ENCODE measurements at regions not wholly inside any gene's neighbourhood (a gene's known extent, or its start where the extent isn't known, plus 50 kb on each side); places are given as distances from the start of the nearest gene placed in this dataset.

DNA sequence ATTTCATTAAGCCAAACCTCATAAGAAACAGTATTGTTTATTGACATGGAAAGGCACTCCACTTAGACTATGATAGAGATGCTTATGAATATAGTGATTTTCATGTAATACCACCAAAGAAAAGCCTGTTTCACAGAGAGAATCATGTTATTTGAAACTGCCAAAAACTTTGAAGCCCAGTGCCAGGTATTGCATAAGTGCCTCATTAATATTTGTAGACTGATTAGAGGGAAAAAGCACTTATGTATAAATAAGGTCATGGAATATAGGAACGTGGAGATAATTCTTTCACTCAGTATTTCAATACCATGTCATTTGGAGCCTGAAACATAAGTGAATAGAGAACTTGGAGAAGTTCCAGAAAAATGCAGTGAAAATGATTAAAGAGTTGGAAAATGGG, 162.6 kb upstream of the CRIM1 start:
- BruUV-seq (replicated peaks) = no TSS peak
- TF ChIP-seq, protein P1, sequence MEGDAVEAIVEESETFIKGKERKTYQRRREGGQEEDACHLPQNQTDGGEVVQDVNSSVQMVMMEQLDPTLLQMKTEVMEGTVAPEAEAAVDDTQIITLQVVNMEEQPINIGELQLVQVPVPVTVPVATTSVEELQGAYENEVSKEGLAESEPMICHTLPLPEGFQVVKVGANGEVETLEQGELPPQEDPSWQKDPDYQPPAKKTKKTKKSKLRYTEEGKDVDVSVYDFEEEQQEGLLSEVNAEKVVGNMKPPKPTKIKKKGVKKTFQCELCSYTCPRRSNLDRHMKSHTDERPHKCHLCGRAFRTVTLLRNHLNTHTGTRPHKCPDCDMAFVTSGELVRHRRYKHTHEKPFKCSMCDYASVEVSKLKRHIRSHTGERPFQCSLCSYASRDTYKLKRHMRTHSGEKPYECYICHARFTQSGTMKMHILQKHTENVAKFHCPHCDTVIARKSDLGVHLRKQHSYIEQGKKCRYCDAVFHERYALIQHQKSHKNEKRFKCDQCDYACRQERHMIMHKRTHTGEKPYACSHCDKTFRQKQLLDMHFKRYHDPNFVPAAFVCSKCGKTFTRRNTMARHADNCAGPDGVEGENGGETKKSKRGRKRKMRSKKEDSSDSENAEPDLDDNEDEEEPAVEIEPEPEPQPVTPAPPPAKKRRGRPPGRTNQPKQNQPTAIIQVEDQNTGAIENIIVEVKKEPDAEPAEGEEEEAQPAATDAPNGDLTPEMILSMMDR (conservative IDR thresholded peaks at IDR 0.05; ENCODE audit: low read depth, low read length) = no peak
- TF ChIP-seq EZH2phosphoT487 (IDR thresholded peaks at IDR 0.05; ENCODE audit: borderline replicate concordance, low read length) (no peak), EZH2 (IDR thresholded peaks at IDR 0.05; ENCODE audit: low read length, unreplicated experiment) (no peak)
- Histone ChIP-seq H3K4me3 (ENCODE audit: low read length) (no peak overlapping the region), H3K27me3 (ENCODE audit: low read length) (peaks cover 20% of the 10 kb centered on the region), H4K20me1 (ENCODE audit: low read length) (no peaks in the 10 kb centered on the region), H3K36me3 (ENCODE audit: low read depth, low read length) (no peaks in the 10 kb centered on the region), H3K9me3 (ENCODE audit: low read length) (no peaks in the 10 kb centered on the region), H3K27ac (ENCODE audit: low read length) (no peak overlapping the region), H3K9ac (ENCODE audit: low read length) (no peak overlapping the region), H3K9me2 (replicated peaks; ENCODE audit: low read length) (no peaks in the 10 kb centered on the region), H3K79me2 (ENCODE audit: low read length) (no peaks in the 10 kb centered on the region), H3F3A (ENCODE audit: low read length, unreplicated experiment) (no peaks in the 10 kb centered on the region), H3K4me2 (ENCODE audit: low read length) (no peak overlapping the region), H2AFZ (ENCODE audit: low read length) (no peak overlapping the region), H3K4me1 (ENCODE audit: insufficient read depth, low read length) (no peaks in the 10 kb centered on the region)
- intact Hi-C loops (cut with micrococcal nuclease) = no loop called here
- CTCF ChIA-PET = no interaction called here
- DNase-seq = no peak
- POLR2A ChIA-PET (ENCODE audit: unreplicated experiment) = no interaction called here
- ATAC-seq = no peak

DNA sequence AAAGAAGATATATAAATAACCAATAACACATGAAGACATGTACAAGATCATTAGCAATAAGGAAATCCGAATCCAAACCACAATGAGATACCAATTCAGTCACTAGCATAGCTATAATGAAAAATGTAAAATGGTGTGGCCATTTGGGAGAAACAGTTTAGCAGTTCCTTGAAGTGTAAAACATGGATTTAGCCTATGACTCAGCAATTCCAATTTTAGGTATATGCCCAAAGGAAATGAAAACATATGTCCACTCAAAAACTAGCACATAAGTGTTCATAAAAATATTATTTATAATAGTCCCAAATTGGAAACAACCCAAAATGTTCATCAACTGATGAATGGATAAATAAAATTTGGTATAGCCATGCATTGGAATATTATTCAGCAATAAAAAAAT, 165.5 kb upstream of the CRIM1 start:
- no peak overlapping the region for H3K9ac ChIP-seq (ENCODE audit: low read length)
- H3K9me2 ChIP-seq (replicated peaks; ENCODE audit: low read length) = no peaks in the 10 kb centered on the region
- no peaks in the 10 kb centered on the region for H3K9me3 ChIP-seq (ENCODE audit: low read length)
- no peaks in the 10 kb centered on the region for H3K36me3 ChIP-seq (ENCODE audit: low read depth, low read length)
- H3K79me2 ChIP-seq (ENCODE audit: low read length) = no peaks in the 10 kb centered on the region
- no peaks in the 10 kb centered on the region for H3K4me1 ChIP-seq (ENCODE audit: insufficient read depth, low read length)
- ChIA-PET POLR2A (ENCODE audit: unreplicated experiment) (no interaction called here), CTCF (no interaction called here)
- no peak overlapping the region for H2AFZ ChIP-seq (ENCODE audit: low read length)
- H3F3A ChIP-seq (ENCODE audit: low read length, unreplicated experiment) = no peaks in the 10 kb centered on the region
- H3K27ac ChIP-seq (ENCODE audit: low read length) = no peak overlapping the region
- intact Hi-C loops (cut with micrococcal nuclease) = no loop called here
- no peak overlapping the region for H3K4me3 ChIP-seq (ENCODE audit: low read length)
- TF ChIP-seq, protein P1 (conservative IDR thresholded peaks at IDR 0.05; ENCODE audit: low read depth, low read length) = no peak
- no peak for TF ChIP-seq EZH2 (IDR thresholded peaks at IDR 0.05; ENCODE audit: low read length, unreplicated experiment)
- no peak for TF ChIP-seq EZH2phosphoT487 (IDR thresholded peaks at IDR 0.05; ENCODE audit: borderline replicate concordance, low read length)
- ATAC-seq (no peak), DNase-seq (no peak)
- H4K20me1 ChIP-seq (ENCODE audit: low read length) = no peaks in the 10 kb centered on the region
- H3K4me2 ChIP-seq (ENCODE audit: low read length) = no peak overlapping the region
- peaks cover 5% of the 10 kb centered on the region for H3K27me3 ChIP-seq (ENCODE audit: low read length)
- no TSS peak for BruUV-seq (replicated peaks)

DNA sequence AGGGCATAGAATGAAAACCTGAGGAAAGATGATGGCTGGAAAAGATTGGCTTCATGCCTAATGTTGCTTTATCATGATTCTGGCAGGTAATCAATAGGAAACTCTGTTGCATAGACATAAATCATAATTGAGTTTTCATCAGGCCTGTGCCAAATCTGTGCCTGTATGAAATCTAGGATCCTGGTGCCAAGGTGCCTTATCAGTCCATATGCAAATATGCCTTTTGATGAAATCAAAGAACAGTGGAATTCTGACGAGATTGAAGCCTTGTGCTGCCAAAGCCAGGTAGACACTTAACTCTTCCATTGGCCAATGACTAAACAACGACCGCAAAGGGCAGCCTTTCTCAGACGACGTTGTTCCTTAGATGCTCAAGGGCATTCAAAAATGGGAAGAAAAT, 170.0 kb upstream of the CRIM1 start:
- no peaks in the 10 kb centered on the region for H3K27me3 ChIP-seq (ENCODE audit: low read length)
- H3K79me2 ChIP-seq (ENCODE audit: low read length) = no peaks in the 10 kb centered on the region
- H3K36me3 ChIP-seq (ENCODE audit: low read depth, low read length) = no peaks in the 10 kb centered on the region
- no peaks in the 10 kb centered on the region for H3K4me1 ChIP-seq (ENCODE audit: insufficient read depth, low read length)
- intact Hi-C loops (cut with micrococcal nuclease) = no loop called here
- H3F3A ChIP-seq (ENCODE audit: low read length, unreplicated experiment) = no peaks in the 10 kb centered on the region
- ChIA-PET POLR2A (ENCODE audit: unreplicated experiment) (no interaction called here), CTCF (no interaction called here)
- no peak for TF ChIP-seq EZH2phosphoT487 (IDR thresholded peaks at IDR 0.05; ENCODE audit: borderline replicate concordance, low read length)
- TF ChIP-seq, protein P1 (conservative IDR thresholded peaks at IDR 0.05; ENCODE audit: low read depth, low read length) = no peak
- TF ChIP-seq EZH2 (IDR thresholded peaks at IDR 0.05; ENCODE audit: low read length, unreplicated experiment) = no peak
- H3K4me3 ChIP-seq (ENCODE audit: low read length) = no peak overlapping the region
- BruUV-seq (replicated peaks) = no TSS peak
- no peak for ATAC-seq
- no peak for DNase-seq
- no peaks in the 10 kb centered on the region for H4K20me1 ChIP-seq (ENCODE audit: low read length)
- no peak overlapping the region for H3K4me2 ChIP-seq (ENCODE audit: low read length)
- no peaks in the 10 kb centered on the region for H3K9me2 ChIP-seq (replicated peaks; ENCODE audit: low read length)
- H3K9me3 ChIP-seq (ENCODE audit: low read length) = no peaks in the 10 kb centered on the region
- H3K9ac ChIP-seq (ENCODE audit: low read length) = no peak overlapping the region
- H3K27ac ChIP-seq (ENCODE audit: low read length) = no peak overlapping the region
- no peak overlapping the region for H2AFZ ChIP-seq (ENCODE audit: low read length)
